Neutrophil (primary cell): ENCODE measurements at regions not wholly inside any gene's neighbourhood (a gene's known extent, or its start where the extent isn't known, plus 50 kb on each side); places are given as distances from the start of the nearest gene placed in this dataset.
"Not testable (repeated sequence)": the region's sequence is repeated elsewhere in the genome, so short reads cannot be mapped to it uniquely, and the experiment has no call there.

Source experiments
- H3K27ac ChIP-seq: fragments of 200-600 bp; sonication (generic); 2 replicates; pipeline ENCODE4 v1.5.1; 2016; ENCODE audit warnings: mild to moderate bottlenecking, moderate library complexity
- H3K27me3 ChIP-seq: fragments of 200-600 bp; sonication (generic); 2 replicates; pipeline ENCODE4 v1.6.0; 2016; ENCODE audit warnings: mild to moderate bottlenecking
- H3K36me3 ChIP-seq: fragments of 200-600 bp; sonication (generic); 2 replicates; pipeline ENCODE4 v1.5.1; 2017
- H3K4me1 ChIP-seq, 2 experiments: fragments of 200-600 bp in 1 of 2; sonication (generic) in 1 of 2; 1 replicate in 1 of 2; 2 replicates in 1 of 2; pipeline versions ENCODE4 v1.5.1 to v1.6.1; 2013 to 2016; ENCODE audit warnings: low read depth in 1 of 2, low read length in 1 of 2, mild to moderate bottlenecking in 1 of 2, moderate library complexity in 1 of 2; ENCODE audit not compliant: control insufficient read depth in 1 of 2, insufficient read depth in 1 of 2
- H3K4me3 ChIP-seq, 2 experiments: fragments of 200-600 bp in 1 of 2; sonication (generic) in 1 of 2; 1 replicate in 1 of 2; 2 replicates in 1 of 2; pipeline ENCODE4 v1.5.1; 2013 to 2016; ENCODE audit warnings: low read depth in 1 of 2, low read length in 1 of 2, mild to moderate bottlenecking in 1 of 2, moderate library complexity in 1 of 2
- H3K9me3 ChIP-seq: fragments of 200-600 bp; sonication (generic); 2 replicates; pipeline ENCODE4 v1.5.1; 2016
- CTCF ChIP-seq: fragments of 200-600 bp; sonication (generic); IDR thresholded peaks from 2 replicates; pipeline ENCODE4 v1.5.1; 2016; ENCODE audit warnings: antibody characterized with exemption

GRCh38 chr5:125912028-125912427 lies 511.2 kb upstream of the GRAMD2B start:
- Histone ChIP-seq H3K27me3 (no peaks in the 10 kb centered on the region), H3K9me3 (no peaks in the 10 kb centered on the region), H3K4me3 (no peak overlapping the region), H3K36me3 (no peaks in the 10 kb centered on the region), H3K27ac (no peak overlapping the region), H3K4me1 (no peaks in the 10 kb centered on the region)
- TF ChIP-seq CTCF = no peak

GRCh38 chr5:125913200-125913599 lies 510.0 kb upstream of the GRAMD2B start:
- no peak overlapping the region for H3K4me3 ChIP-seq
- H3K27ac ChIP-seq = no peak overlapping the region
- no peaks in the 10 kb centered on the region for H3K36me3 ChIP-seq
- no peak for TF ChIP-seq CTCF
- no peaks in the 10 kb centered on the region for H3K27me3 ChIP-seq
- no peaks in the 10 kb centered on the region for H3K9me3 ChIP-seq
- H3K4me1 ChIP-seq = no peaks in the 10 kb centered on the region

- H3K27me3 ChIP-seq = no peaks in the 10 kb centered on the region
- H3K9me3 ChIP-seq = no peaks in the 10 kb centered on the region
- no peaks in the 10 kb centered on the region for H3K4me1 ChIP-seq
- H3K4me3 ChIP-seq = no peak overlapping the region
- H3K36me3 ChIP-seq = no peaks in the 10 kb centered on the region
- TF ChIP-seq CTCF = no peak
- no peak overlapping the region for H3K27ac ChIP-seq
Observed at GRCh38 chr5:125914471-125914870, 508.7 kb upstream of the GRAMD2B start.

GRCh38 chr5:125923958-125924357 lies 499.3 kb upstream of the GRAMD2B start:
- H3K4me1 ChIP-seq, H3K27ac ChIP-seq: not testable (repeated sequence)

GRCh38 chr5:125926172-125926571 lies 497.0 kb upstream of the GRAMD2B start:
- Histone ChIP-seq H3K9me3 (no peaks in the 10 kb centered on the region), H3K4me1 (no peaks in the 10 kb centered on the region), H3K4me3 (no peak overlapping the region), H3K27ac (no peak overlapping the region), H3K36me3 (no peaks in the 10 kb centered on the region), H3K27me3 (no peaks in the 10 kb centered on the region)
- no peak for TF ChIP-seq CTCF

More at GRCh38 chr5:125923958-125924357, 499.3 kb upstream of the GRAMD2B start:
- H3K36me3 ChIP-seq, H3K4me3 ChIP-seq, H3K9me3 ChIP-seq, H3K27me3 ChIP-seq: not testable (repeated sequence)

GRCh38 chr5:125928663-125929062 lies 494.5 kb upstream of the GRAMD2B start:
- TF ChIP-seq CTCF = no peak
- Histone ChIP-seq H3K9me3 (no peaks in the 10 kb centered on the region), H3K27me3 (no peaks in the 10 kb centered on the region), H3K4me1 (no peaks in the 10 kb centered on the region), H3K4me3 (no peak overlapping the region), H3K27ac (no peak overlapping the region), H3K36me3 (no peaks in the 10 kb centered on the region)
